Stomach (tissue), 8 donors: ENCODE measurements at regions not wholly inside any gene's neighbourhood (a gene's known extent, or its start where the extent isn't known, plus 50 kb on each side); places are given as distances from the start of the nearest gene placed in this dataset.
"Not testable (repeated sequence)": the region's sequence is repeated elsewhere in the genome, so short reads cannot be mapped to it uniquely, and the experiment has no call there.

ENCODE experiments used
- DNase-seq, 2 donors: peaks; one replicate each; pipeline versions ENCODE4 v3.0.0 to v3.0.0-alpha.2; 2013 to 2019
- H3K27ac ChIP-seq, 5 donors: fragments of 200-600 bp in 4 of 5; sonication (generic) in 4 of 5; one replicate each; pipeline ENCODE4 v1.5.1; 2013 to 2019; ENCODE audit warnings: mild to moderate bottlenecking in 1 of 5, moderate library complexity in 1 of 5
- H3K27me3 ChIP-seq, 3 donors: fragments of 200-600 bp; sonication (generic); one replicate each; pipeline ENCODE4 v1.5.1; 2017 to 2019; ENCODE audit warnings: mixed run types in 1 of 3
- H3K36me3 ChIP-seq, 4 donors: fragments of 200-600 bp; sonication (generic); 1 replicate in 3 of 4; 2 replicates in 1 of 4; pipeline ENCODE4 v1.5.1; 2016 to 2019
- H3K4me1 ChIP-seq, 4 donors: fragments of 200-600 bp; sonication (generic); one replicate each; pipeline ENCODE4 v1.5.1; 2016 to 2019
- H3K4me3 ChIP-seq, 4 donors: fragments of 200-600 bp; sonication (generic) in 3 of 4; one replicate each; pipeline ENCODE4 v1.5.1; 2016 to 2019; ENCODE audit warnings: mild to moderate bottlenecking in 1 of 4
- H3K9me3 ChIP-seq, 4 donors: fragments of 200-600 bp; sonication (generic); one replicate each; pipeline ENCODE4 v1.5.1; 2016 to 2019
- EP300 ChIP-seq: sonication (generic); formaldehyde crosslinking; IDR thresholded peaks from one replicate; pipeline ENCODE4 v1.6.1; 2017; ENCODE audit warnings: antibody characterized with exemption
- POLR2A ChIP-seq, 4 donors: fragments of 450-650 bp; IDR thresholded peaks; one replicate each; pipeline ENCODE4 v1.6.1; 2016; ENCODE audit warnings: antibody characterized with exemption in 4 of 4, control low read depth in 2 of 4, mild to moderate bottlenecking in 1 of 4, moderate library complexity in 1 of 4
- POLR2AphosphoS5 ChIP-seq, 3 donors: sonication (generic); formaldehyde crosslinking; IDR thresholded peaks; one replicate each; pipeline ENCODE4 v1.6.1; 2016; ENCODE audit warnings: antibody characterized with exemption in 3 of 3
- WGBS, 5 donors: extraction: QIAGEN DNeasy Blood & Tissue Kit in 3 of 5; methylation state at CpG; one replicate each; pipeline versions ENCODE4 v1.1.5 to v1.1.7; 2013 to 2018; 5-methylcytosine and 5-hydroxymethylcytosine counted together
- intact Hi-C: fragments of 100-400 bp; cut with DNase I; formaldehyde crosslinking; loops from one replicate; pipeline ENCODE4 v1.15.1; 2023; ENCODE audit warnings: low total_unique reads
- TF ChIP-seq, protein P1 (sequence below), 7 experiments: fragments of 450-650 bp in 4 of 7; fragments of 200-600 bp in 3 of 7; sonication (generic) in 3 of 7; IDR thresholded peaks; one replicate each; pipeline ENCODE4 v1.5.1; 2016 to 2019; ENCODE audit warnings: antibody characterized with exemption in 7 of 7, control low read depth in 2 of 7, mild to moderate bottlenecking in 1 of 7
- donor health status: healthy with polysubstance abuse.
- donor health status: Bipolar disorder and iron deficiency.
- donor health status: healthy.

DNA sequence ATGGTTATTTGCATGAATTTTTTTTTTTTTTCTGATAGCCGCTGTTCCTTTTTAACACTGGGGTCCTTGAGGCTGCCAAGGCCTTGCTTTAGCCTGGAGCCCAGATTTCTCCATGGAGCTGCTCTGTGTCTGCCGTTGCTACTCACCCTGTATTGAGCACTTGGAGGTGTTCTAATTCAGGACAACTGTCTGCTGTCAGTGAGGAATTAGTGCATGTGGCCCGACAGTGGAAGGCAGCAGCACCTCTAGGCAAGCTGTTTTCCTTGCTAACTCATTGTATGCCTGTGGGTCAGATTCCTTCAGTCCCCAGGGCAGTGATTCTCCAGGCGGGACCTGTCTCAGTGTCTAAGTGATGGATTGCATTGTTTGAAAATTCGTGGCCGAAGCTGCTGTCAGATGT lies 147.7 kb upstream of the DPP10 start:
- Histone ChIP-seq H3K27ac (no peak overlapping the region), H3K4me3 (no peak overlapping the region), H3K4me1 (no peaks in the 10 kb centered on the region), H3K36me3 (no peaks in the 10 kb centered on the region), H3K9me3 (no peaks in the 10 kb centered on the region), H3K27me3 (peaks cover 0 to 12% (median 0%) of the 10 kb centered on the region in 3 donors)
- no peak for DNase-seq
- intact Hi-C loops = no loop called here
- 20 to 37% (median 28%) methylated on average over 6 of the region's 6 CpGs for WGBS, 5 donors
- TF ChIP-seq EP300 (no peak), POLR2A (IDR thresholded peaks at IDR 0.05) (no peak), POLR2AphosphoS5 (IDR thresholded peaks at IDR 0.05) (no peak)
- TF ChIP-seq, protein P1, sequence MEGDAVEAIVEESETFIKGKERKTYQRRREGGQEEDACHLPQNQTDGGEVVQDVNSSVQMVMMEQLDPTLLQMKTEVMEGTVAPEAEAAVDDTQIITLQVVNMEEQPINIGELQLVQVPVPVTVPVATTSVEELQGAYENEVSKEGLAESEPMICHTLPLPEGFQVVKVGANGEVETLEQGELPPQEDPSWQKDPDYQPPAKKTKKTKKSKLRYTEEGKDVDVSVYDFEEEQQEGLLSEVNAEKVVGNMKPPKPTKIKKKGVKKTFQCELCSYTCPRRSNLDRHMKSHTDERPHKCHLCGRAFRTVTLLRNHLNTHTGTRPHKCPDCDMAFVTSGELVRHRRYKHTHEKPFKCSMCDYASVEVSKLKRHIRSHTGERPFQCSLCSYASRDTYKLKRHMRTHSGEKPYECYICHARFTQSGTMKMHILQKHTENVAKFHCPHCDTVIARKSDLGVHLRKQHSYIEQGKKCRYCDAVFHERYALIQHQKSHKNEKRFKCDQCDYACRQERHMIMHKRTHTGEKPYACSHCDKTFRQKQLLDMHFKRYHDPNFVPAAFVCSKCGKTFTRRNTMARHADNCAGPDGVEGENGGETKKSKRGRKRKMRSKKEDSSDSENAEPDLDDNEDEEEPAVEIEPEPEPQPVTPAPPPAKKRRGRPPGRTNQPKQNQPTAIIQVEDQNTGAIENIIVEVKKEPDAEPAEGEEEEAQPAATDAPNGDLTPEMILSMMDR (IDR thresholded peaks at IDR 0.05) = no peak

DNA sequence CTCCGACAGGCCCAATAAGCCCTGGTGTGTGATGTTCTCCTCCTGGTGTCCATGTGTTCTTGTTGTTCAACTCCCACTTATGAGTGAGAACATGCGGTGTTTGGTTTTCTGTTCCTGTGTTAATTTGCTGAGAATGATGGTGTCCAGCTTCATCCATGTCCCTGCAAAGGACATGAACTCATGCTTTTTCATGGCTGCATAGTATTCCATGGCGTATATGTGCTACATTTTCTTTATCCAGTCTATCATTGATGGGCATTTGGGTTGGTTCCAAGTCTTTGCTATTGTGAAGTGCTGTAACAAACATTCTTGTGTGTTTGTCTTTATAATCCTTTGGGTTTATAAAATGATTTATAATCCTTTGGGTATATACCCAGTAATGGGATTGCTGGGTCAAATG lies 142.1 kb upstream of the DPP10 start:
- peaks cover 0 to 16% (median 4%) of the 10 kb centered on the region in 4 donors for H3K9me3 ChIP-seq
- H3K27me3 ChIP-seq, DNase-seq, H3K4me1 ChIP-seq, H3K36me3 ChIP-seq, H3K27ac ChIP-seq, intact Hi-C loops, H3K4me3 ChIP-seq: not testable (repeated sequence)
- 91 to 97% (median 93%) methylated on average over 3 of the region's 3 CpGs for WGBS, 5 donors

DNA sequence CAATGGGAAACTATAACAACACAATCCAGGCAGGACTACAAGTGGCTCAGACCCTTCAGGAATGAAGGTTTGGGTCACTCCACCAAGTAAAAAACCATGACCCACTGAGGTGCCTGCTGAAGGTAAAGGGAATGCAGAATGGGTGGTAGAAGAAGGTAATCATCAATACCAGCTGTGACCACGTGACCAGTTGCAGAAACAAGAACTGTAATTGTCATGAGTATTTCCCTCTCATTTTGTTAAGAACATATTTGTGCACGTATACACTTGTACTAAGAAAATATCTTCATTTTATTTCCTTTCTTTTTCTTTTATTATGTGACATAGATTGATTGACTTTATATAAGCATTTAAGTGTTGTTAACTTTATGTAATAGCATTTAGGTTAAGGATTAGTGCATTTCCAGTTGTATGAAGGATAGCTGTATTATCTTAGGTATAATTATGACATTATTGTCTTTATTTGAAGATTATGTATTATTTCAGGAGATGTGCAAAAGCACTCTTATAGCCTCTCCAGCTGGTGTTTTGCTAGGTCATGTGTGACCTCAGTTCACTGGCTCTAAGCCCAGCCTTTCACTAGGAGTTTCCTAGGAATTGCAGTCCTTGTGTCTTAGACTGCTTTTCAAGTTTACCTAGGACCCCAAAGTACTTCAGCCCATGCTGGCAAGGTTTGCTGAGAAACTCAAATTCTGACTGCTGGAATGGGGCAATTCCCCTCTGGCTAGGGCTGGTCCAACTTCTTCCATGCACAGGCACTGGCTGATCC lies 125.7 kb upstream of the DPP10 start:
- peak in 1 of 2 donors; percentile 4 for DNase-seq
- H3K9me3 ChIP-seq = no peaks in the 10 kb centered on the region
- H3K27ac ChIP-seq = no peak overlapping the region
- H3K36me3 ChIP-seq = no peaks in the 10 kb centered on the region
- H3K4me3 ChIP-seq = no peak overlapping the region
- H3K27me3 ChIP-seq = no peaks in the 10 kb centered on the region
- H3K4me1 ChIP-seq = no peaks in the 10 kb centered on the region
- intact Hi-C loops = no loop called here
- TF ChIP-seq POLR2AphosphoS5 (IDR thresholded peaks at IDR 0.05) (no peak), POLR2A (IDR thresholded peaks at IDR 0.05) (no peak), EP300 (no peak)
- TF ChIP-seq, protein P1 (IDR thresholded peaks at IDR 0.05) = no peak
- 33 to 63% (median 53%) methylated on average over 2 of the region's 2 CpGs for WGBS, 5 donors

DNA sequence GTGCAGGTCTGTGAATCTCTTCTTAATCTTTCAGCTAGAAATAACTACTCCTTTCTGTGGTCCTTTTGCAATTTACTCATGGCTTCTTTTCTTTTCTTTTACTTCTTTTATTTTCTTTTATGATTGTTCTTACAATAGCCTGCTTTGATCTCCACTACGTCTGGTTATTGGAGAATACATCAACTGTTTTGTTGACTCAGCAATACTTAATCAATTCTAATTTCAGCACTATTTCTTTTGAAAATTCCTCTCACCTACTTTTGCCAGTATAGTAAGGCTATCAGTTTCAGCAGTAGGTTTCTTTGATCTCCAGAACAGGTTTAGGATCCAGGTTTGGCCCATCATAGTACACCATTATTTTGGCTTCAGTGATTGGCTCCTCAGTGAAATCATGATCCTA lies 111.8 kb upstream of the DPP10 start:
- H3K4me1 ChIP-seq = no peaks in the 10 kb centered on the region
- TF ChIP-seq EP300 (no peak), POLR2A (IDR thresholded peaks at IDR 0.05) (no peak), POLR2AphosphoS5 (IDR thresholded peaks at IDR 0.05) (no peak)
- TF ChIP-seq, protein P1 (IDR thresholded peaks at IDR 0.05) = no peak
- intact Hi-C loops = no loop called here
- H3K27me3 ChIP-seq = no peaks in the 10 kb centered on the region
- no peak overlapping the region for H3K4me3 ChIP-seq
- H3K36me3 ChIP-seq = no peaks in the 10 kb centered on the region
- H3K9me3 ChIP-seq = no peaks in the 10 kb centered on the region
- DNase-seq = no peak
- no peak overlapping the region for H3K27ac ChIP-seq
- 31 to 68% (median 48%) methylated on average over 1 of the region's 1 CpG for WGBS, 5 donors

DNA sequence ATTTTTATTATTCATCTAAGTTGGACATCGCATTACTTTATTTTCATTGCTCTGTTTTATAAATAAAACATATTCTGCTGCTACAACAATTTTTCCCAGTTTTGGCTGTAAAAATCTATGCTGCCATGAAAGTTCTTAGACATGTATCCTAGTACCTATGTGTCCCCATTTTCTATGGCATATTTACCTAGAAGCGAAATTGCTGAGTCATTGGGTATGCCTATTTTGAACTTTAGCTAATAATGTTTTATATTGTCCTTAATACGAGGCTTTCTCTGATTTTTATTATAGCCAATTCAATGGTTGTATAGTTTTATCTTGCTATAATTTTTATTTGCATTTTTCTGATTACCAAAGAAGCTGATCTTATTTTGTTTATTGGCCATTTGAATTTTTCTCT lies 110.5 kb upstream of the DPP10 start:
- Histone ChIP-seq H3K36me3 (no peaks in the 10 kb centered on the region), H3K27me3 (no peaks in the 10 kb centered on the region), H3K4me1 (no peaks in the 10 kb centered on the region), H3K27ac (no peak overlapping the region), H3K9me3 (no peaks in the 10 kb centered on the region), H3K4me3 (no peak overlapping the region)
- intact Hi-C loops = no loop called here
- DNase-seq = no peak
- 74 to 85% (median 79%) methylated on average over 3 of the region's 3 CpGs for WGBS, 5 donors
- TF ChIP-seq POLR2AphosphoS5 (IDR thresholded peaks at IDR 0.05) (no peak), EP300 (no peak), POLR2A (IDR thresholded peaks at IDR 0.05) (no peak)
- TF ChIP-seq, protein P1 (IDR thresholded peaks at IDR 0.05) = no peak
